Suppressor macrophage treated with lipopolysaccharide for 1 hour (primary cell): ENCODE measurements at regions not wholly inside any gene's neighbourhood (a gene's known extent, or its start where the extent isn't known, plus 50 kb on each side); places are given as distances from the start of the nearest gene placed in this dataset.
"Not testable (repeated sequence)": the region's sequence is repeated elsewhere in the genome, so short reads cannot be mapped to it uniquely, and the experiment has no call there.

Experiments used
- DNase-seq, 3 donors: peaks; one replicate each; pipeline ENCODE4 v3.0.0-alpha.2; 2020 to 2022

- no peak for DNase-seq
These were observed 547.6 kb downstream of the TBC1D32 start for GRCh38 chr6:120786682-120787081.

GRCh38 chr6:120786256-120786655 lies 548.0 kb downstream of the TBC1D32 start:
- no peak for DNase-seq

GRCh38 chr6:120785459-120786086 lies 548.7 kb downstream of the TBC1D32 start:
- no peak for DNase-seq

- no peak for DNase-seq
These were observed 554.8 kb downstream of the TBC1D32 start for GRCh38 chr6:120779441-120779840.

- DNase-seq, result no peak
These were observed 558.6 kb downstream of the TBC1D32 start for GRCh38 chr6:120775698-120776097.

- no peak for DNase-seq
These were observed 560.0 kb downstream of the TBC1D32 start for GRCh38 chr6:120774275-120774674.

- no peak for DNase-seq
These were observed 563.3 kb downstream of the TBC1D32 start for GRCh38 chr6:120771019-120771418.

GRCh38 chr6:120764312-120764711 lies 570.0 kb downstream of the TBC1D32 start:
- no peak for DNase-seq

GRCh38 chr6:120759570-120759969 lies 574.7 kb downstream of the TBC1D32 start:
- DNase-seq, result no peak

- not testable (repeated sequence) for DNase-seq
These were observed 585.7 kb downstream of the TBC1D32 start for GRCh38 chr6:120748574-120748973.

GRCh38 chr6:120736740-120737139 lies 597.5 kb downstream of the TBC1D32 start:
- no peak for DNase-seq

GRCh38 chr6:120735641-120736040 lies 598.6 kb downstream of the TBC1D32 start:
- no peak for DNase-seq

- DNase-seq, result no peak
These were observed 623.0 kb downstream of the TBC1D32 start for GRCh38 chr6:120711255-120711654.

GRCh38 chr6:120700001-120700400 lies 634.3 kb downstream of the TBC1D32 start:
- no peak for DNase-seq

- DNase-seq, result no peak
These were observed 647.8 kb downstream of the TBC1D32 start for GRCh38 chr6:120686492-120686891.

- DNase-seq, result no peak
These were observed 652.1 kb downstream of the TBC1D32 start for GRCh38 chr6:120682145-120682544.

GRCh38 chr6:120681204-120681603 lies 653.1 kb downstream of the TBC1D32 start:
- DNase-seq, result no peak

GRCh38 chr6:120675886-120676285 lies 658.4 kb downstream of the TBC1D32 start:
- no peak for DNase-seq

- DNase-seq, result no peak
These were observed 662.8 kb downstream of the TBC1D32 start for GRCh38 chr6:120671519-120671918.

- DNase-seq, result no peak
These were observed 681.8 kb downstream of the TBC1D32 start for GRCh38 chr6:120652506-120652905.

GRCh38 chr6:120648713-120649112 lies 685.6 kb downstream of the TBC1D32 start:
- no peak for DNase-seq

- no peak for DNase-seq
These were observed 688.2 kb downstream of the TBC1D32 start for GRCh38 chr6:120646101-120646500.

GRCh38 chr6:120632975-120633374 lies 701.3 kb downstream of the TBC1D32 start:
- DNase-seq, result no peak

GRCh38 chr6:120627612-120628011 lies 706.7 kb downstream of the TBC1D32 start:
- DNase-seq, result no peak

- DNase-seq, result no peak
These were observed 712.1 kb downstream of the TBC1D32 start for GRCh38 chr6:120622127-120622631.
